HFF-Myc (cell line): ENCODE measurements at regions not wholly inside any gene's neighbourhood (a gene's known extent, or its start where the extent isn't known, plus 50 kb on each side); places are given as distances from the start of the nearest gene placed in this dataset.

Experiments used
- DNase-seq: peaks from one replicate; pipeline ENCODE4 v3.0.0-alpha.2; 2011; ENCODE audit warnings: low read depth; ENCODE audit errors: extremely low read depth
- H3K4me3 ChIP-seq: replicated peaks from 2 replicates; pipeline ENCODE4 v1.5.1; 2011; ENCODE audit warnings: low read depth, mild to moderate bottlenecking, control low read depth, low read length
- TF ChIP-seq, protein P1 (sequence below): IDR thresholded peaks from 2 replicates; pipeline ENCODE4 v1.5.1; 2012; ENCODE audit warnings: mild to moderate bottlenecking, low read depth, low read length, control low read depth; ENCODE audit errors: missing control alignments

DNA sequence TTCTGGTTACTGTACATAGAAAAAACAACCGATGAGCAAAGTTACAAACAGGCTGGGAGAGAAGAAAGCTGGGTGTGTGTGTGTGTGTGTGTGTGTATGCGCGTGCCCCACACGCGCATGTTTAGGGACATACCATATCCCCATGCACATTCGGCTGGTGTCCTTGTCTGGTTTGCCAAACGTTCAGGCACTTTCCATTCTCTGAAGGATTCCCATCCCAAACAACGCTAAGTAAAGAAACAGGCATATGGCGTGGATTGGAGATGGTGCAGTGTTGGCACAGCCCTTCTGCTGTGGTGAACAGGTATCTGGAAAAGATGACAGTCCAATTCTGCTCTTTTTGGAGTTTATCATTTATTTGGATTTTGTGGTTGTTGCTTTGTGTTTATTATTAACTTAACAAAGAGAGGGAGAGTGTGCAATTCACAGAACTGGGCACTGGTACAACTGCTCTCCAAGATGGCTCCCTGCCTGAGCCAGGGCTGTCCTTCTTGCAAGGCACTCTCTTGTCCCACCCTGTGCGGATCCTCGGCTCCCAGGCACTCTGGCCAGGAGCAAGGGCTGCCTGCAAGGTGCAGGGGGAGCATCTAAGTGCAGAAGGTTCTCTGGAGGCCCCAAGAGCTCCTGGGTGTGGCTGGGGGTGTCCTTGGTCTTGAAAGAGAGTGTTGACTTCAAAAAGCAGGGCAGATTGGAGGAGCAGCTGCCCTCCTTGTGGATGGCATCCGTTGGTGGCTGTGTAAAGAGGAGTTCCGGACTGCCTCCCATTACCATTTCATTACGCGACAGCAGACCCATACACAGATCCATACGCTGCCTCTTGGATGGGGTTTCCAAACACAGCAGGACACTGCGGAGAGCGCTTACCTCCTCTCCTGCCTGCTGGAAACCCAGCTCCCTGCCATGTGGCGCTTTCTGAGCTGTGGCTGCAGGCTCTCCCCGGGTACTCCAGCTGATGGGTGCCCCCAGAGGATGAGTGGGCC lies 263.1 kb downstream of the ZNF536 start:
- H3K4me3 ChIP-seq: no peak overlapping the region
- DNase-seq: no peak
- TF ChIP-seq, protein P1, sequence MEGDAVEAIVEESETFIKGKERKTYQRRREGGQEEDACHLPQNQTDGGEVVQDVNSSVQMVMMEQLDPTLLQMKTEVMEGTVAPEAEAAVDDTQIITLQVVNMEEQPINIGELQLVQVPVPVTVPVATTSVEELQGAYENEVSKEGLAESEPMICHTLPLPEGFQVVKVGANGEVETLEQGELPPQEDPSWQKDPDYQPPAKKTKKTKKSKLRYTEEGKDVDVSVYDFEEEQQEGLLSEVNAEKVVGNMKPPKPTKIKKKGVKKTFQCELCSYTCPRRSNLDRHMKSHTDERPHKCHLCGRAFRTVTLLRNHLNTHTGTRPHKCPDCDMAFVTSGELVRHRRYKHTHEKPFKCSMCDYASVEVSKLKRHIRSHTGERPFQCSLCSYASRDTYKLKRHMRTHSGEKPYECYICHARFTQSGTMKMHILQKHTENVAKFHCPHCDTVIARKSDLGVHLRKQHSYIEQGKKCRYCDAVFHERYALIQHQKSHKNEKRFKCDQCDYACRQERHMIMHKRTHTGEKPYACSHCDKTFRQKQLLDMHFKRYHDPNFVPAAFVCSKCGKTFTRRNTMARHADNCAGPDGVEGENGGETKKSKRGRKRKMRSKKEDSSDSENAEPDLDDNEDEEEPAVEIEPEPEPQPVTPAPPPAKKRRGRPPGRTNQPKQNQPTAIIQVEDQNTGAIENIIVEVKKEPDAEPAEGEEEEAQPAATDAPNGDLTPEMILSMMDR: no peak

DNA sequence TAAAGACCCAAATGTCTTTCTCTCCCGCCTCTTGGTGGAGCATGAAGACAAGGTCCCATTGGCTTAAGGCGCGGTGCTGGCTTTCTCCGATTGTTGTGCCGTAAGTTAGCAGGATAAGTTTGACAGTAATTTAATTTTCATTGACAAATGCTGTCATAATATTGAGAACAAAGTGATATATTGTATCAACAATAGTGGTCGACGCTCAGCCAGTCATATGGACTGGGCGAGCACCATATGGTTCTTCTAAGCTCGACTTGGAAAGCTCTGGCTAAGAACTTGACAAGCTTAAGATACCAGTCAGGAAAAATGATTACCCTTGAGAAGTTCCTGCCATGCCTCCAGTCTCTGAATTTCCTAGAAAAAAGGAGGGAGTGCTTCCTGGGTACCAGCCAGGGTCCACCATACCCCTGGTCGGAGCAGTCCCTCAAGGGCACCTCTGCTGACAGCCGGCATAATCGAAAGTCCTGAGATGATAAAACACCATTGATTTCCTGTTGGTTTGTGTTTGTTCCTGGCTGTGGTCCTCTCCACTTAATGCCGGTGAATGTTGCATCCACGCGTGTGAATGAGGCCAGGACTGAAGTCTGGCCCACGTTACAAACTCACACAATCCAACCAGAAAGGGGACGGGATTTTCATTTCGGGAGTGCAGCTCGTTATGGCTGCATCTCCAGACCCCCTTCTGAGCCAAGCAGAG lies 262.1 kb downstream of the ZNF536 start:
- H3K4me3 ChIP-seq: no peak overlapping the region
- TF ChIP-seq, protein P1: no peak
- DNase-seq: no peak

DNA sequence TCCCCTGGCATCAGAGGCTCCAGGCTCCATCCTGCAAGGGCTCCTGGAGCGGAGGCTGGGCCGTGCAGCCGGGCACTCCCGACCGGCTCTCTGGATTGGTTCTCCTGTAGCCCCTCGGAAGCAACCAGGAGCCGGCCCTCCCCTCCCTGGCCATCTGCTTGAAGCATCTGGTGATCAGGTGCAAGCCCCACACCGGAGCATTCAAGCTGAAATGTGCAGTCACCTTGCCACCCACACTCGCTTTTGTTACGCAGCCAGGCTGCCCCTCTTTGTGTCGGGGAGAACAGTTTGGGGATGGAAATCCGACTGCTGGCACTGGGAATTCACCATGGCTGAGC lies 258.8 kb downstream of the ZNF536 start:
- no peak for DNase-seq
- TF ChIP-seq, protein P1: no peak
- no peak overlapping the region for H3K4me3 ChIP-seq

DNA sequence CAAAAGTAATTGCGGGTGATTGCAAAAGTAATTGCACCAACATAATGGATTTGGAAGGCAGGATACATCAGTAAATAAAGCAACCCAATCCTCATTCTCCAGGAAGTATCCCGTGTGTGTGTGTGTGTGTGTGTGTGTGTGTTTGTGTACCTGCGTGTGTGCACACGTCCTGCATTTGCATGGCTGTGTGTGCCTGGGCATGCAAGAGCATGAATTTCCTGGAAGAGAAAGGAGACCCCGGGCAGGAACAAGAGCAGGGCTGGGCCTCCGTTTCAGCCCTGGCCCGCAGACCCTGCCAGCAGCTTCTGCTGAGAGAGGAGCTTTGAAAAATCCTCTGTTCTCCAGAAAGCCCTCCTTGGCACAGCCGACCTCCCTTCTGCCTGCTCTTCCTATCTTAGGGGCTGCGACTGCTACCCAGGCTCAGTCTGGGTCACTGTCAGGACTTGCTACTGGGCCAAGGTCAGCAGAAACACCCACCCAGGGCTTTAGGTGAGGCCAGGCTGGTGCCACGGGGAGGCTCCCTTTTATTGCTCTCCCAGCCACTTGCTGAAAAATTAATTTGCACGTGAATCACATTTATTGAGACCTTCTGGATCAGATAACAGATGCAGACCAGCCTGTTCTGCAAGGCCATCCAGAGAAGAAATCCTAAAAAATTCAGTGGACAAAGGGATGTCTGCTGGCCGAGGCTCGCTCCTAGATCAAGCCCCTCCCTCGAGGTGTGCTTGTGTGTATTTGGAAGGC lies 258.3 kb downstream of the ZNF536 start:
- H3K4me3 ChIP-seq: no peak overlapping the region
- no peak for DNase-seq
- TF ChIP-seq, protein P1: no peak

DNA sequence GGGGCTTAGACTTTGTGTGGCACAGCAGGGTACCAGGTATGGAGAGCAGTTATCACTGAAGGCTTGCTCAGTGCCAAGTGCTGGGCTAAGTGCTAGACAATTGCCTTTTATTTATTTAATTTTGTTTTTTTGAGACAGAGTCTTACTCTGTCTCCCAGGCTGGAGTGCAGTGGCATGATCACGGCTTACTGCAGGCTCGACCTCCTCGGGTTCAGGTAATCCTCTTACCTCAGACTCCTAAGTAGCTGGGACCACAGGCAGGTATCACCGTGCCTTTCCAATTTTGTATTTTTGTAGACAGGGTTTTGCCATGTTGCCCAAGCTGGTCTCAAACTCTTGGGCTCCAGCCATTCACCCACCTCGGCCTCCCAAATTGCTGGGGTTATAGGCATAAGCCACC lies 256.9 kb downstream of the ZNF536 start:
- DNase-seq: no peak
- no peak overlapping the region for H3K4me3 ChIP-seq
- TF ChIP-seq, protein P1: no peak

DNA sequence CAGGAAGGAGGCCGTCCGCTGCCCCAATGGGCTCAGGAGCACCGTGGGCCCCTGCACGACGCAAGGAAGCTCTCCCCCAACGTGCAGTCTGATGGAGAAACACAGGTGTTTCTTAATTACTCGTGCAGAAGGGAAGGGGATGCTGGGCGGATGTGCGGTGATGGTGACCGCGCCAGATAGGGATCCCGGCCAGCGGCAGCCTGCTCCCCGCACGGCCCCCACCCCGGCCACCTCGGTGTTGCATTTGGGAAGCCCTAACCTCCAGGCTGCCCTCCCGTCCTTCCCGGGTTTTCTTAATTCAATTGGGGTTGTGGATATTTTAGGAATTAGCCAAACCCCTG lies 254.4 kb downstream of the ZNF536 start:
- H3K4me3 ChIP-seq: no peak overlapping the region
- DNase-seq: no peak
- TF ChIP-seq, protein P1: no peak
